ENCODE measurements at regions not wholly inside any gene's neighbourhood (a gene's known extent, or its start where the extent isn't known, plus 50 kb on each side); places are given as distances from the start of the nearest gene placed in this dataset.
"Not testable (repeated sequence)": the region's sequence is repeated elsewhere in the genome, so short reads cannot be mapped to it uniquely, and the experiment has no call there.

- not testable (repeated sequence) for H3K9ac ChIP-seq (ENCODE audit: low read length); H2AFZ ChIP-seq (ENCODE audit: low read depth, low read length); H3K27ac ChIP-seq (ENCODE audit: low read length); H3K9me3 ChIP-seq (ENCODE audit: insufficient read depth, low read length); H3K79me2 ChIP-seq (ENCODE audit: low read length); H3K36me3 ChIP-seq (replicated peaks; ENCODE audit: low read depth, low read length); H3K4me1 ChIP-seq (ENCODE audit: low read length); H3K4me2 ChIP-seq (ENCODE audit: low read length); H3K27me3 ChIP-seq (ENCODE audit: low read depth, low read length); H3K4me3 ChIP-seq (ENCODE audit: low read length); H4K20me1 ChIP-seq (ENCODE audit: insufficient read depth, low read length)
Observed at GRCh38 chr4:4134368-4134767, 92.4 kb downstream of the OTOP1 start.

GRCh38 chr4:4136621-4137020 is 90.1 kb downstream of the OTOP1 start:
- not testable (repeated sequence) for H3K9ac ChIP-seq (ENCODE audit: low read length); H3K36me3 ChIP-seq (replicated peaks; ENCODE audit: low read depth, low read length); H3K79me2 ChIP-seq (ENCODE audit: low read length); H2AFZ ChIP-seq (ENCODE audit: low read depth, low read length); H3K9me3 ChIP-seq (ENCODE audit: insufficient read depth, low read length); H3K27ac ChIP-seq (ENCODE audit: low read length); H3K4me2 ChIP-seq (ENCODE audit: low read length); H4K20me1 ChIP-seq (ENCODE audit: insufficient read depth, low read length); H3K27me3 ChIP-seq (ENCODE audit: low read depth, low read length); H3K4me3 ChIP-seq (ENCODE audit: low read length); H3K4me1 ChIP-seq (ENCODE audit: low read length)

Data from OCI-LY3 (cell line).